ENCODE measurements at regions not wholly inside any gene's neighbourhood (a gene's known extent, or its start where the extent isn't known, plus 50 kb on each side); places are given as distances from the start of the nearest gene placed in this dataset.

GRCh38 chr3:126291061-126291460, 66.1 kb downstream of the KLF15 start:
- no peak for TF ChIP-seq POLR2A (IDR thresholded peaks at IDR 0.05)
- no peak for TF ChIP-seq CTCF (IDR thresholded peaks at IDR 0.05)
- TF ChIP-seq POLR2AphosphoS5 (IDR thresholded peaks at IDR 0.05): no peak
- no peak for TF ChIP-seq EP300 (IDR thresholded peaks at IDR 0.05)

Measured in upper lobe of left lung (tissue), 4 donors.